HCT116 (cell line): ENCODE measurements at regions not wholly inside any gene's neighbourhood (a gene's known extent, or its start where the extent isn't known, plus 50 kb on each side); places are given as distances from the start of the nearest gene placed in this dataset.

Source experiments
- ATAC-seq: fragments of 200-7000 bp; cut with Tn5 transposase; 2 replicates; pipeline ENCODE4 v1.9.1; 2020; ENCODE audit warnings: mild to moderate bottlenecking, moderate library complexity
- BruUV-seq: library from RNA; stranded (reverse); fragments of 400-500 nt; replicated peaks from 2 replicates; lab custom pipeline; 2021; lab: Mats Ljungman, UMichigan
- CTCF ChIA-PET: fragments of 300-600 bp; sonication (Branson Sonifier 250); formaldehyde crosslinking; loops from one replicate; lab custom pipeline; 2021; ENCODE audit warnings: antibody characterized with exemption; lab: Charles Lee
- POLR2A ChIA-PET: fragments of 300-600, 350-600 bp; sonication (Branson Sonifier 250); formaldehyde crosslinking; loops from one replicate; lab custom pipeline; 2021; ENCODE audit warnings: antibody characterized with exemption; lab: Charles Lee
- RAD21 ChIA-PET, 2 experiments: fragments of 300-600 bp; sonication (Branson Sonifier 250); formaldehyde crosslinking; loops; one replicate each; lab custom pipeline; 2023; ENCODE audit warnings: low total read pairs in 2 of 2; ENCODE audit not compliant: uncharacterized antibody in 2 of 2, unreplicated experiment in 2 of 2, low non-redundant PET in 1 of 2; lab: Charles Lee
- DNase-seq: peaks from one replicate; pipeline ENCODE4 v3.0.0-alpha.2; 2010; ENCODE audit warnings: low read depth, low spot score
- H2AFZ ChIP-seq: fragments of 200-600 bp; shearing (Covaris generic), sonication (generic); 2 replicates; pipeline ENCODE4 v1.6.1; 2017; ENCODE audit warnings: low read depth, mixed run types, mixed read lengths, antibody characterized with exemption, low read length; ENCODE audit not compliant: poor library complexity, severe bottlenecking
- H3K27ac ChIP-seq: 2 replicates; pipeline ENCODE4 v1.5.1; 2012; ENCODE audit warnings: low read depth, low read length
- H3K27me3 ChIP-seq: fragments of 200-600 bp; sonication (generic); 2 replicates; pipeline ENCODE4 v1.6.1; 2016; ENCODE audit warnings: mixed run types, low read length, mixed read lengths; ENCODE audit not compliant: insufficient read depth
- H3K36me3 ChIP-seq, 2 experiments: fragments of 200-500 bp in 1 of 2; fragments of 200-600 bp in 1 of 2; sonication (Bioruptor generic) in 1 of 2; sonication (generic) in 1 of 2; 2 replicates each; pipeline versions ENCODE4 v1.5.1 to v1.6.1; 2014 to 2016; ENCODE audit warnings: low read length in 2 of 2, inconsistent platforms in 1 of 2, mixed read lengths in 1 of 2, mixed run types in 1 of 2; ENCODE audit not compliant: insufficient read depth in 2 of 2, control insufficient read depth in 1 of 2
- H3K4me1 ChIP-seq, 2 experiments: fragments of 200-600 bp in 1 of 2; sonication (generic) in 1 of 2; 2 replicates each; pipeline versions ENCODE4 v1.5.1 to v1.6.1; 2012 to 2017; ENCODE audit warnings: low read length in 2 of 2, inconsistent platforms in 1 of 2, mild to moderate bottlenecking in 1 of 2, mixed read lengths in 1 of 2, mixed run types in 1 of 2, moderate library complexity in 1 of 2; ENCODE audit not compliant: insufficient read depth in 2 of 2, control insufficient read depth in 1 of 2
- H3K4me2 ChIP-seq: fragments of 200-600 bp; sonication (generic); 2 replicates; pipeline ENCODE4 v1.6.1; 2017; ENCODE audit warnings: mixed run types, low read length, mixed read lengths
- H3K4me3 ChIP-seq, 2 experiments: fragments of 200-600 bp in 1 of 2; sonication (generic) in 1 of 2; replicated peaks in 1 of 2; 2 replicates each; pipeline ENCODE4 v1.5.1; 2011 to 2016; ENCODE audit warnings: low read length in 2 of 2, control low read depth in 1 of 2, low read depth in 1 of 2, mild to moderate bottlenecking in 1 of 2, mixed read lengths in 1 of 2, mixed run types in 1 of 2
- H3K79me2 ChIP-seq: fragments of 200-600 bp; sonication (generic); 2 replicates; pipeline ENCODE4 v1.6.1; 2017; ENCODE audit warnings: mild to moderate bottlenecking, mixed run types, low read length, moderate library complexity, mixed read lengths; ENCODE audit not compliant: insufficient read depth
- H3K9ac ChIP-seq: fragments of 200-600 bp; sonication (generic); 2 replicates; pipeline ENCODE4 v1.6.1; 2016; ENCODE audit warnings: low read length, mixed read lengths
- H3K9me2 ChIP-seq: fragments of 200-600 bp; sonication (generic), shearing (Covaris generic); 2 replicates; pipeline ENCODE4 v1.6.1; 2017; ENCODE audit warnings: mixed run types, mild to moderate bottlenecking, moderate library complexity; ENCODE audit not compliant: insufficient read depth
- H3K9me3 ChIP-seq, 2 experiments: fragments of 200-500 bp in 1 of 2; fragments of 200-600 bp in 1 of 2; sonication (Bioruptor generic) in 1 of 2; sonication (generic) in 1 of 2; 2 replicates each; pipeline ENCODE4 v1.6.1; 2014 to 2017; ENCODE audit warnings: low read length in 2 of 2, mixed read lengths in 2 of 2, inconsistent platforms in 1 of 2, low read depth in 1 of 2, mild to moderate bottlenecking in 1 of 2, mixed run types in 1 of 2, moderate library complexity in 1 of 2; ENCODE audit not compliant: control insufficient read depth in 1 of 2, insufficient read depth in 1 of 2
- H4K20me1 ChIP-seq: fragments of 200-600 bp; sonication (generic), shearing (Covaris generic); 2 replicates; pipeline ENCODE4 v1.6.1; 2017; ENCODE audit warnings: mixed run types, mild to moderate bottlenecking, moderate library complexity; ENCODE audit not compliant: insufficient read depth
- CBX3 ChIP-seq: IDR thresholded peaks from 2 replicates; pipeline ENCODE4 v1.6.1; 2012; ENCODE audit warnings: low read depth
- JUND ChIP-seq: IDR thresholded peaks from 2 replicates; pipeline ENCODE4 v1.6.1; 2012
- SIN3A ChIP-seq: IDR thresholded peaks from 2 replicates; pipeline ENCODE4 v1.6.1; 2012; ENCODE audit warnings: low read depth
- SP1 ChIP-seq: IDR thresholded peaks from 2 replicates; pipeline ENCODE4 v1.6.1; 2012; ENCODE audit warnings: low read depth
- TCF7L2 ChIP-seq: IDR thresholded peaks from 2 replicates; pipeline ENCODE4 v1.7.0; 2011; ENCODE audit warnings: borderline replicate concordance, inconsistent platforms; ENCODE audit not compliant: insufficient read depth, insufficient read length; ENCODE audit errors: extremely low read depth
- YY1 ChIP-seq: IDR thresholded peaks from 2 replicates; pipeline ENCODE4 v1.6.1; 2011; ENCODE audit warnings: low read length, low read depth, moderate library complexity, mild to moderate bottlenecking; ENCODE audit not compliant: insufficient replicate concordance; ENCODE audit errors: extremely low read depth
- intact Hi-C: fragments of 100-400 bp; cut with micrococcal nuclease; formaldehyde crosslinking; loops from 2 replicates; pipeline ENCODE4 v1.10.0; 2022
- TF ChIP-seq, protein P1 (sequence below), 3 experiments: fragments of 200-600 bp in 1 of 3; sonication (generic) in 1 of 3; IDR thresholded peaks in 2 of 3; conservative IDR thresholded peaks in 1 of 3; 2 replicates each; pipeline ENCODE4 v1.5.1; 2012 to 2017; ENCODE audit warnings: low read depth in 2 of 3, low read length in 2 of 3, antibody characterized with exemption in 1 of 3, borderline replicate concordance in 1 of 3, control low read depth in 1 of 3, mild to moderate bottlenecking in 1 of 3, mixed read lengths in 1 of 3, mixed run types in 1 of 3, moderate library complexity in 1 of 3; ENCODE audit not compliant: insufficient read depth in 1 of 3

DNA sequence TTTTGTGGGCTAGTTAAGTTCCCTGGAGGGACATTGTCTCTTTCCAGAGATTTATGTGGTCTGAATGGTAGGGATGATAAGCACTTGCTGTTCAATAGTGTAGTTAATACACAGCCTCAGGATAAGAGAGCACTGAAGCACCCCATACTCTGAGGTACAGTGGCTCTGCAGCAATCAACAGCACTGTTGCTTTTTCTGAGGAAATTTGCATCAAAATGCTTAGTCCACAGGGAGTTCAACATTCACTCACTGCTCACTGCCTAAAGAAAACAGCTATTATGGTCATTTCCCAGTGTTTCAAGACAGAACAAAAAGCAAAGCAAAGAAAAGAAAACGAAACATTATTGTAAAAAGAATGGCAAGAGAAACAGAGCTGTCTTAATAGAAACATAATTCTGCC lies 441.9 kb downstream of the PLOD2 start (continued):
- TF ChIP-seq JUND: no peak
- TF ChIP-seq SIN3A: no peak

GRCh38 chr3:145721273-145721805 lies 439.6 kb downstream of the PLOD2 start:
- H3K4me1 ChIP-seq: no peaks in the 10 kb centered on the region
- H3K9me2 ChIP-seq: no peaks in the 10 kb centered on the region
- no peaks in the 10 kb centered on the region for H3K27me3 ChIP-seq
- no peak overlapping the region for H3K4me3 ChIP-seq
- RAD21 ChIA-PET: no interaction called here
- H2AFZ ChIP-seq: no peak overlapping the region
- DNase-seq (no peak), ATAC-seq (no peak)
- no peak overlapping the region for H3K9ac ChIP-seq
- no peaks in the 10 kb centered on the region for H3K79me2 ChIP-seq
- no peak overlapping the region for H3K27ac ChIP-seq
- H3K36me3 ChIP-seq: no peaks in the 10 kb centered on the region
- TF ChIP-seq TCF7L2: no peak
- no peak for TF ChIP-seq SP1
- TF ChIP-seq, protein P1, sequence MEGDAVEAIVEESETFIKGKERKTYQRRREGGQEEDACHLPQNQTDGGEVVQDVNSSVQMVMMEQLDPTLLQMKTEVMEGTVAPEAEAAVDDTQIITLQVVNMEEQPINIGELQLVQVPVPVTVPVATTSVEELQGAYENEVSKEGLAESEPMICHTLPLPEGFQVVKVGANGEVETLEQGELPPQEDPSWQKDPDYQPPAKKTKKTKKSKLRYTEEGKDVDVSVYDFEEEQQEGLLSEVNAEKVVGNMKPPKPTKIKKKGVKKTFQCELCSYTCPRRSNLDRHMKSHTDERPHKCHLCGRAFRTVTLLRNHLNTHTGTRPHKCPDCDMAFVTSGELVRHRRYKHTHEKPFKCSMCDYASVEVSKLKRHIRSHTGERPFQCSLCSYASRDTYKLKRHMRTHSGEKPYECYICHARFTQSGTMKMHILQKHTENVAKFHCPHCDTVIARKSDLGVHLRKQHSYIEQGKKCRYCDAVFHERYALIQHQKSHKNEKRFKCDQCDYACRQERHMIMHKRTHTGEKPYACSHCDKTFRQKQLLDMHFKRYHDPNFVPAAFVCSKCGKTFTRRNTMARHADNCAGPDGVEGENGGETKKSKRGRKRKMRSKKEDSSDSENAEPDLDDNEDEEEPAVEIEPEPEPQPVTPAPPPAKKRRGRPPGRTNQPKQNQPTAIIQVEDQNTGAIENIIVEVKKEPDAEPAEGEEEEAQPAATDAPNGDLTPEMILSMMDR (IDR thresholded peaks at IDR 0.05 in 2 of 3, conservative IDR thresholded peaks at IDR 0.05 in 1 of 3; ENCODE audit: borderline replicate concordance in 1 of 3, insufficient read depth in 1 of 3, low read depth in 2 of 3, low read length in 2 of 3): no peak
- TF ChIP-seq YY1: no peak
- no peak for TF ChIP-seq CBX3
- POLR2A ChIA-PET: no interaction called here
- no peaks in the 10 kb centered on the region for H3K9me3 ChIP-seq
- CTCF ChIA-PET: no interaction called here
- H3K4me2 ChIP-seq: no peak overlapping the region
- H4K20me1 ChIP-seq: no peaks in the 10 kb centered on the region
- intact Hi-C loops: no loop called here
- BruUV-seq: no TSS peak
